Stimulated activated CD4-positive, alpha-beta T cell treated with anti-CD3 and anti-CD28 coated beads, Interleukin-2, amount 100 ng/mL, for 24 hours (primary cell): ENCODE measurements at regions not wholly inside any gene's neighbourhood (a gene's known extent, or its start where the extent isn't known, plus 50 kb on each side); places are given as distances from the start of the nearest gene placed in this dataset.
"Not testable (repeated sequence)": the region's sequence is repeated elsewhere in the genome, so short reads cannot be mapped to it uniquely, and the experiment has no call there.

Source experiments
- DNase-seq, 2 donors: peaks; one replicate each; pipeline ENCODE4 v3.0.0-alpha.2; 2020

DNA sequence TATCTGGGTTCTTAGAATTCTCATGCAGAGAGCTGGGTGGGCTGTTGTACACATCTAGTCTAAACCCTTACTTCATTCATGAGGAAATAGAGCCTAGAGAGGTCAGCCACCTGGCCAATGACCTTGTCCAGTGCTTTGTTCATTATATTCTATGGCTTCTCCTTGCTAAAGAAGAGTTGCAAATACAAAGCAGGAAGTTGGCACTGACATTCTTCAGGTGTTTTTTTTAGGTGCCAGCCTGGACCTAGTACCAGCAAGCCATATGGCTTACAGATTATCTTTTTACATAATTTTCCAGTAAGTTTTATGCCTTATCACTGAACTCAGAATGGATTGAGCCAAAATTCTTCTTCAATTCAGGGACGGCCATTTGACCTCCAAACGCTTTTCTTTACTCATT, 54.7 kb upstream of the PGM2 start:
- DNase-seq, result no peak

DNA sequence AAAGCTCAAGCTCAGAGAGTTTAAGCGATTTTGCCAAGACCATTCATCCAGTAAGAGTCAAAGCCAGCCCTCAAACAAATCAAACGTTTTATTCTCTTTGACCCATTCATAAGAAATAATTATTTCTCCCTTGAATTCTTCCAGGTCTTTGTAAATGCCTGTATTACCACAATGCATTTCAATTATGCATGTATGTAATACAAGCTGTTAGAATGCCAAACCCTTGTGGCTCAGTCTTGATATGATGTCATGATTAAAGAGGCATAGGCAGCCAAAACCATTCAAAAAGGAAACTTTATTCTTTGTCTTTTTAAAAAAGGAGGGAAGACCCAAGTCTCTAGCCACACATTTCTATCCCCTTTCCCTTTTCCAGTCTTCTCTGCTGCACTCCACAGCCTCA, 56.5 kb upstream of the PGM2 start:
- DNase-seq, result no peak

DNA sequence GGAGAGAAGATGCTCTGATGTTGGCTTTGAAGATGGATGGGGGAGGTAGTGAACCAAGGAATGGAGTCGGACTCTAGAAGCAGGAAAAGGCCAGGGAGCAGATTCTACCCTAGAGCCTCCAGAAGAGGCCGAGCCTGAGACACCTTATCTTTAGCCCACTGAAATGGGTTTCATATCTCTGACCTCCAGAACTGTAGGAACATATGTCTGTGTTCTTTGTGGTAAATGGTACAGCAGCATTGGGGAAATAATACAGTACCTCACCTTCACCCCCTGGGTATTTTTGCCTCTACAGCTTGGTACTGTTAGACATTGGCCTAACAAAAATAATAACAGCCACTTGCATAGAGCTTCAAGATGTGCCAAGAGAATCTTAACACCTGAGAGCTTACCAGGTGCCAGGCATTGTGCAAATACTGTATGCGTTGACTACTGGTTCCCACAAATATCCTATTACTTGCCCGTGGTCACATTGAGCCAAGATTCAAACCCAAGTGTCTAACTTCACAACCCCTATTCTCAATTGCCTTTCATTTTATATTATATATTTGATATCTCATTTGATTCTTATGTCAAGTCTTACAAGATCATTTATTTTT, 57.0 kb upstream of the PGM2 start:
- DNase-seq, result no peak

DNA sequence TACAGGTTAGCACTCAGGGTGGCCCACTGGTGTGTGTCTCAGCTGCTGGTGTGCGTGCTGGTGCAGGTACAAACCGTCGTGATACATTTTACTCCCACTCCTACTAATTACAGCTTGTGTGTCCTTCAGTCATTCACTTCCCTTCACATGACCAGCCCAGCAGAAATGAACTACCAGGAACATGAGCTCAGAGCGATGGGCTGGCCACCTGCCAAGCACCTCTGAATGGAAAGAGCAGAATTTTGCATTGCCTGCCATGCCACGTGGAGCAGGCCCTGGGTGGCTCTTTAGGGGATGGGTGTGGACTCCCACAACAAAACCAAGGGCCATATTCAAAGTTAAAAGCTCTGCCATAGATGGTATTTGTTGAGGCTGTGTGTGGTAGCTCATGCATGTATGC, 58.9 kb upstream of the PGM2 start:
- DNase-seq, result no peak

DNA sequence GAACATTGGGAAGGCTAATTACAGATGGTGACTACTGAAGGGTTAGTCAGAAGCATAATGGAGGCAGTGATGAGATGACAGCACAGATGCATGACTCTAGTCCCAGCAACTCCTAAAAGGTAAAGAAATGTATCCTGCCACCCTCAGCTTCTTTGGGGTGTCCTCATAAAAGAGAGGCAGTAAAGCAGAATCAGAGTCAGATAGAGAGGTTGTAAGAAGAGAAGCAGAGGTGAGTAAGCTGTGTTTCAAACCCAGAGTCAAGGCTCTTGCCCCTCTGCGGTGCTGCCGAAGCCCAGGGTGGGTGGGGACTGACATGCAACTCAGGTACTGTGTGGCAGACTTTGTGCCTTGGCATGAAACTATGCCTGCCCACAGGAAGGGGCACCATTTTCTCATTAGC, 59.5 kb upstream of the PGM2 start:
- DNase-seq, result no peak

DNA sequence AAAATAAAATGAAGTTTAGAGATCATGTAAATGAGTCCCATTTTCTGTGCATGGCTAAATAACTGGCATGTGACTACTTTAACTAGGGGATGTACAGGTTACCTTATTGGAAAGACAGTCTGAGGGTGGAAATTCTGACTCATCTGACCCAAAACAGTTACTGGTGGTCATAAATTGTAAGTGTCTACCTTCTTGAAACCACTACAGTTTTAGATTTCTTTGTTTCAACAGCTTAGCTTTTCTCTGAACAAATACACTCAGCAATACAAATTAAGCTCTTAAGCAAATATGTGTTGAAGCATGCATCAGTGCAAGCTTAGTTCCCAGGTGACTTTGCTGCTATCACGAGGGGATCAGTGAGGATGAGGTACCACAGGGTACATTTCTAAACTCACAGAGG, 60.7 kb upstream of the PGM2 start:
- DNase-seq, result no peak

DNA sequence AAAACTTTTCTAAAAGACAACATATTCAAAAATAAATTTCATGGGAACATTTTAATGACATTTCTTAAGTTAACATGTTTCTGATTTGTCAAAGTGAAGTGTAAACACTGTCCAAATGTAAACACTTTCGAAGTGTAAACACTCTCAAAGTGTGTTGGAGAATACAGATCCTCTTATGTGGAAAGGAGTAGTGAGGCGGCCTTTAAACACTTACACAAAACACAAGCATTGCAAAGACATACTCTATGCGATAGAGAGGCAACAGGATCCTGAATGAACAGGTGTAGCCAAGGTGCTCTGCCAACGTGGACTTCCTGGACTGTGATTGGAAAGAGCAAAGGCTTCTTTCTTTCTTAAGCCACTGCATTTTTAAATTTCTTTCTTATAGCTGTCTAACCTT, 62.7 kb upstream of the PGM2 start:
- no peak for DNase-seq

DNA sequence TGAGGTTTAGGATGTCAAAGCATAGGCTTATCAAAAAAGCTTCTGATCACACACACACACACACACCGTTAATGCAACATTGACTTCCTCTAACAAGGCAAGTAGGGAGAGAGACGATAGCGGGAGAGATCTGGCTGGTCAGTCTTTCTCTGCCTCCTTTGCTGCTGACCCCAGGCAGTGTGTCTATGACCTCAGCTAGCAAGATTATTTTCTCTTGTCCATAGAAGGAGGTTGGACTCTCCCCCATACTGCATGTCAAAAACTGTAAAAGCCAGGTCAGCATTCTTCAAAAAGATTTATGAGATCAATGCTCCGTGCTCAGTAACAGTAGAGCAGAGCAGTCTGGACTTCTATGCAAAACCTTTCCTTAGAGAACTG, 63.5 kb upstream of the PGM2 start:
- no peak for DNase-seq

DNA sequence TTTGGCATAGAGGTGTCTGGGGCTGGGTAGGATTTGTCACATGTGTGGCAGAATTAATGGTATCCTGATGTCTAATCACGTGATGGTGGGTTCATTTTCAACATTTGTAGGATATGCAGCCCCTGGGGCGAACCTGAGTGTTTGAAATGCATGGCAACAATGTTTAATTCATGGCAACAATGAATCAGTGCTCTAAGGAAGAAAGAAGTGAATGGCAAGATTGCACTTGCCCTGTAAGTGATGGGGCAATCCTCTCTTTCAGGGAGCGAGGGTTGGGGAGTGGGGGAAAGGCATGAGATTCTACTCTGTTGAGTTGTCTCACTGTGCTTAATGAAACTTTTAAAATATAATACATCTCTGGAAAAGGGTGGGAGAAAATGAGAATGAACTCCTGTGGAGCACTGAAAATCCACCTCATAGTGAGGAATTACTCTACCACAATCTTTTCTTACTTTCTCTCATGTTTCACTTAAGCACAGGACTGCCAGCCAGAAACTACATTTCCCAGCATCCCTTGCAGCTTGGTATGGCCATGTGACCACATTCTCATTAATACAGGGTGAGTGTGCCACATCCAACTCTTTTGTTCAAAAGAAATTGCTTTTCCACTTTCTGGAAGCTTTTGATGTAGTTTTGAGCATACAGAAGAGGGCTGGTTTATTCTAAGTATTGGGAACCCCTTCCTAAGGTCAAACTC, 64.0 kb upstream of the PGM2 start:
- DNase-seq, result peak in 1 of 2 donors; percentile 6

DNA sequence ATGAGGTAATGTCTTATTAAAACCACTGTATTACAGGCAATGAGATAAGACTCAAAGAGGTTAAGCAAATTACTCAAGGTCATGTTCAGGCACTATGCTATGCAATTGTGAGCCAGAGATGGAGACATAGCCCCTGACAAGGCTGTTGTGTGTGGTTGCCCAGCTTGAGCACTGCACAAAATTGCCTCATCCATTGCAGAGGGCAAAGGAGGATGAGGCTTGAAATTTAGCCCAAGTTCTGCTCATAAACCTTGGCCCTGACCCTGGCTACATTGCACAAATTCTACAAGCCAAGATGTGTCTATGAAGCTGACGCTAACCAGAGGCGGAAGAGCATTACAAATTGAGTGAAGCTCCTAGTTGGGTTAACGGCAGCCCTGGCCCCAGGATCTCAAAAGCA, 65.6 kb upstream of the PGM2 start:
- no peak for DNase-seq

DNA sequence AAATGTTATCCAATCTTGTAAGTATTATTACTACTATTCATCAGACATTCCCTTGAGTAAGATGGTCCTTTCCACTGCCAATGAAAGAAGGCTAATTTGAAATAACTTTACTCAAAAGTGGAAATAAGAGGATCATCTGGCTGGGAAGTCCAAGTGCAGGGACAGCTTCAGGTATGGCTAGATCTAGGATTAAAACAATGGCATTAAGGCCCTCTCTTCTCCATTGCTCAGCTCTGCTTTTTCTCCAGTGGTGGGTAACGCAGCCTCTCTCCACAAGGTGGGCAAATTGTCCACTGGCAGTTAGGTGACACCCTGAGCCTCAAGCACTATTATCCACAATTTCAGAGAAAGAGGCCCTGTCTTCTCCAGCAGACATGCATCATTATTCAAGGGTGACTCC, 66.7 kb upstream of the PGM2 start:
- DNase-seq, result no peak

DNA sequence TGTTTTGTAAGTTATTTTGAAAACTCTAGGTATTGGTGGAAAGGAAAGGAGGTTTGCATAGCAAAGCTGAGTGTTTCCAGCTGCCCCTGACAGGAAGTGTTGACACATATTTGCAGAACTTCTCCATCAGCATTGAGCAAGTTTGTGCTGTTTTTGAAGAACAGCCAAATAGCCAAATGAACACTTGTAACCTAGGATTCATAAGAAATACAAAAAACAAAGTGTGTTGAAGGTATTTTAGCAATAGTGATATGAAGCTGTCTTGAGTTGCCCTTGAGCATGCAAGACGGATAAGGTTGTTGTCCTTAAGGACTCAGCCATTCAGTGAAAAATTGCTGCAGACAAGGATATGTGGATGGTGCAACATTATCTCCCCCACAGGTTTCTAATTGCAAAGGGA, 68.3 kb upstream of the PGM2 start:
- DNase-seq, result no peak

DNA sequence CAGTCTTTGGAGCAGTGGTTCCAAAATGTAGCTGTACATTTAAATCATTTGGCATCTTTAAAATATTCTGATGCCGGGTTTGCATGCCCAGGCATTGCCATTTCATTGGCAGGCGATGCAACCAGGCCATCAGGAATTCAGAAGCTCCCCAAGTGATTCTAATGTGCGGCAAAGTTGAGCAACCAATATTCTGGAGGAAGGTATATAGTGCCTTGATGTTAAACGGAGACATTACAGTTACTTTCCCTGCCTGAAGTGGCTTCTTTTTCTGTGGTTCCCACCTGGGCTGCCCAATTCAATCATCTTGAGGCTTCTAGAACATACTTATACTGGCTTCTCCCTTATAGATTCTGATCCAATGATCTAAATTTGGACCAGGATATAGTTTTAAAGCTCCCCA, 68.7 kb upstream of the PGM2 start:
- DNase-seq, result no peak

DNA sequence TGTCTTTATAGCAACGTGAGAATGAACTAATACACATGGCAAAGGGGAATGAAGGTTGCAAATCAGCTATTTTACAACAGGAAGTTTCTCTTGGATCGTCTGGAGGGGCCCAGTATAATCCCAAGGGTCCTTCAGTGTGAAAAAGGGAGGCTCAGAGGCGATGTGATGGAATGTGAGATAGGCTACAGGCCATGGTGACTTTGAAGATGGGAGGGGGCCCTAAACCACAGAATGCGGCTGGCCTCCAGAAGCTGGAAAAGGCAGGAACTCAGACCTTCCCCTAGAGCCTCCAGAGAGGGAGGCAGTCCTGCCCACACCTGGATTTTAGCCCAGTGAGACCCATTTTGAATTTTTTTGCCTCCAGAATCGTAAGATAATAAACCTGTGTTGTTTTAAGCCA, 69.4 kb upstream of the PGM2 start:
- no peak for DNase-seq

DNA sequence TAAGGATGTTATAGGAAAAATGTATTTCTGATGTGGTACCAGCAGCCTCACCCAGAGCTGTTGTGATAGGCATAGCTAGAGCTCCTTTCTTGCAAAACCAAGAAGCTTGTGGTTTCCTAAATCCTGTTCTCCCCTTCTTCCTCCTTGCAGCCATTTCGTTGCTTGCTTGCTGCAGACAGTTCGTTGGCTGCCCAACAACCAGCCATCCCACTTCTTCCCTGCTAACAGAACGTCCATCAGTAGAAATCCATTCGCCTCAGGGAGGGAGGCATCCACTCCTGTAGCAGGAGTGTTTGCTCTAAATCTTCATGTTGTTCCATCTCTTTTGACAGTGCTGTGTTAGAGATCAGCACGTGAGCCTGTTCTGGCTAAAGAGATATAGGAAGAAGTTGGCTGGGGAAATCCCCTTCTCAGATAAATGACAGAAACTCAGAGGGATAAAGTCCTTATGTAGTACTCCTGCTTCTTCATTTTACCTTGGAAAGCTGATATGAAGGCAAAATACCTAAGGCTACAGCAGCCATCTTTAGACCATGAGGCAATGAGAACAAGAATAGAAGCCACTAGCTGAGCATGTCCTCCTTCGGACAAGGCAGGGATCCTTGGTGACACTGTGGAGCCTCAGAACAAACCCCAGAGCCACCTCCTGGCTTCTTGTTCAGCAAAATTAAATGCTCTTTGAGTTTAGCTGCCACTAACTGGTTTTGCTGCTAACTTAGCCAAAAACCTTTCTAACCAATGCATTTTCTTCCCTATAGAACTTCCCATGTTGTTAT, 68.4 kb upstream of the RELL1 start:
- no peak for DNase-seq

DNA sequence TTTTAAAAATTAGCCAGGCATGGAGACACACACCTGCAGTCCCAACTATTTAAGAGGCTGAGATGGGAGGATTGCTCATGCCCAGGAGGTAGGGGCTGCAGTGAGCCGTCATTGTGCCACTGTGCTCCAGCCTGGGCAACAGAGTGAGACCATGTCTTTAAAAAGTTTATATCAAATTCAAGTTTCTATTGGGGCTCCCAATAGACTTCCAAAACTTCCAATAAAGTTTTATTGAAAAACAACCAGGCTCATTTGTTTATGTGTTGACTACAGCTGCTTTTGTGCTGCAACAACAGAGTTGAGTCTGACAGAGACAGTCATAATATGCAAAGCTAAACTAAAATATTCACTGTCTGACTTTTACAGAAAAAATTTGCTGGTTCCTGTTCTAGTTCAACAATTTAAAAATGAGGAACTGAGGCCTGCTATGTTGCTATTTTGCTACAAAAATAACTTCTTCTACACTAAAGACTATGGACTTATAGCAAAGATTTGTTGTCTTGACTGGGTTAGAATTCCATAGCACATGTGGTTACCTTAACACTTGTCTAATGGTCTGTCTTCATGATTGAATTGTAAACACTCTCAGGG, 63.3 kb upstream of the RELL1 start:
- no peak for DNase-seq

DNA sequence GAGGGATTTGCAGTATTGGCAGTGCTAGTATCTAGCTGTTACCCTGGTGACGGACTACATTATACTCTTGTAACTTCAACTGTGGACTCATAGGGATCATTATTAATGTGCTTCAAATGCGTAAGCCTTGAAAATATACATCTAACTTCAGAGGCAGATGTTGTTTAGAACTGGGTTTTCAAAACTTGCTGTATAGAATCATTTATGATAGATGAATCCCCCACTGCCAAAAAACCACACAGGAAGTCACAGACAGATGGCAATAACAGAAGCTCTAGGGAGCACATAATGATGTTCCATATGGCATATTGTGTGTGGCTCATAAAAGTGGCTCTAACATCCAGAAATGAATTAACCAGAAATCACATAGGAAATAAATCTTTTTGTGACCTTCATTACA, 62.3 kb upstream of the RELL1 start:
- no peak for DNase-seq

DNA sequence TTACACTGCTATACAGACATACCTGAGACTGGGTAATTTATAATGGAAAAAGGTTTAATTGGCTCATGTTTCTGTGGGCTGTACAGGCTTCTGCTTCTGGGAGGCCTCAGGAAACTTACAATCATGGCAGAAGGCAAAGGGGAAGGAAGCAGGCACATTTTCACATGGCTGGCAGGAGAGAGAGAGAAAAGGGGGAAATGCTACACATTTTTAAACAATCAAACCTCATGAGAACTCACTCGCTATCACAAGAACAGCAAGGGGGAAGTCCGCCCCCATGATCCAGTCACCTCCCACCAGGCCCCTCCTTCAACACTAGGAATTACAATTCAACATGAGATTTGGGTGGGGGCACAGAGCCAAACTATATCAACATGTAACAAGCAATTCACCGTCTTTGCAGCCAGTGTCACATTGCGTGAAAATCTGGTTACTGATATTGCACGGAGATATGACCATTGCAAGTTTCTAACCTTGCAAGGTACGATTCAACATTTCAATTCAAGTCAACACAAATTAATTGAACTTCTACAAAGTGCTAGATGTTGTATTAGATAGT, 61.7 kb upstream of the RELL1 start:
- no peak for DNase-seq

DNA sequence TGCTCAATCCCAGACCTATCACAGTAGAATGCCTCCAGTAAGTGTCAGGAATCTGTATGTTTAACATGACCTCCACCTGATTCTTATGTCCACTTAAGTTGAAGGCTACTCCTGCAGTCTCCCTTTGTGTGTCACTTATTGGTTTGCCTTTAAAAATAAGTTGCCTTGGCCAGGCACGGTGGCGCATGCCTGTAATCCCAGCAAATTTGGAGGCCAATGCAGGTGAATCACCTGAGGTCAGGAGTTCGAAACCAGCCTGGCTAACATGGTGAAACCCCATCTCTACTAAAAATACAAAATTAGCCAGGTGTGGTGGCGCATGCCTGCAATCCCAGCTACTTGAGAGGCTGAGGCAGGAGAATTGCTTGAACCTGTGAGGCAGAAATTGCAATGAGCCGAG, 60.7 kb upstream of the RELL1 start:
- DNase-seq, result not testable (repeated sequence)

DNA sequence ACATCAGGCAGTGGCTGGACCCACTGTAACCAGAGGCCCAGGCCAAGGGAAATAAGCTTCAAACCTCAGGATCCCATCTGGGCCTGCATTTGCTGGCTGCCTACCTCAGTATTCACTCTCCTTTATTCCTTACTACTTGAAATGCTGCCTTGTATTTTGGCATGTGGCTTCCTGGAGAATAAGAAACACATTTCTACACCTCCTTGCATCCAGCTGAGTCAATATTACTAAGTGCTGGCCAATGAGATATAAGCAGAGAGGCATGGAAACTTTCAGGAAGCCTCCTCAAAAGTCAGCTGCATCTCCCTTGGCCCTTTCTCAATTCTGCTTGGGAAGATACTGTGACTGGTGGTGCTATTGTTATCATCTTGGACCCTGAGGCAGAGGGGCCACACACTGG, 59.8 kb upstream of the RELL1 start:
- no peak for DNase-seq

DNA sequence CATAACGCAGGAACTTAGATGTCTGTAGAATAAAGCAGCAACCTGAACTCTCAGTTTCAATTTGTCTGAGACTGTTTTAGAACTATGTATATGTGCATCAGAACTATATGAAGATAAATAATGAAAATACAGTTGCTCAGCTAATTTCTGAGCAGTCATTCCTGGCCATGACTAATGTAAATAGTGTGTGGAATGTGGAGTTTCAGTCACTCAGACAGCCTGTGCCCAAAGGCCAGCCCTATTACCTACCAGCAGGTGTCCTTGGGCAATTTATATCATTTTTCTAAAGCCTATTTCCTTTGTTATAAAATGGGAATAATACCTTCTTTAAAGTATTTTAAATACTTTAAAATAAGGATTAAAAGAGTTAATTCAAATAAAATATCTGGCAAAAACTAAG, 56.0 kb upstream of the RELL1 start:
- no peak for DNase-seq

DNA sequence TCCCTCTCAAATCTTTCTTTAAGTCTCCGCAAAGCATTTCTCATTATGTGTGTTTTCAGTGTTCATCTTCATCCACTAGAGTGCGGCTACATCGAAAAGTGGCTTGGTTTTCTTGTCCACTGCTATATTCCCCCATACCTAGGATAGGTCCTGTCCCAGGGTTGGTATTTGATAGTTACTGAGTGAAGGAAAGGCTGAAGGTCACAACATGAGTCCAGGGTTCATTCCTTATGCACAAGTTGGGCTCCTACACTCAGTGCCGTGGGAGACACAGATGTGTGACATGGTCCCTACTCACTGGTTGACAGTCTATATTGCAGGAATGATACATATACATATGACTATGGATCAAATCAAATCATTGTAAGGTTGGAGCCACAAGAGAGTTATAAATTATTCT, 55.4 kb upstream of the RELL1 start:
- DNase-seq, result no peak

DNA sequence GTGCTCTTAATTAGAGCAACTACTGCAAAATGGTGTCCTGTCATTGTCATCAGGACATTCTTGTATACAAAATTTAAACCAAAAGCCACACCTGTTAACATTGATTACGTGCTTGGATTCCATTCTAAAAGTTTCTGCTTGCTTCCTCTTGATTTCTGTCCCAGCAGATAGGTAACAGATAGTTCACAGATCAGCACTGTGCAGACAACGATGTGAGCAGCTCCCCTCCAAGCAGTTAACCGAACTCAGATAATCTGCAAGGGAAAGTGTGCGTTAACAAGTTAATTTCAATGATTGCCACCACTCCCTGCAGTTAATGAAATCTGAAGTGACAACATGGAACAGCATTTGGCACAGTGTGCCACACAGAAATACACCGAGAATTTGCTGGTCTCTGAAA, 54.4 kb upstream of the RELL1 start:
- DNase-seq, result no peak

DNA sequence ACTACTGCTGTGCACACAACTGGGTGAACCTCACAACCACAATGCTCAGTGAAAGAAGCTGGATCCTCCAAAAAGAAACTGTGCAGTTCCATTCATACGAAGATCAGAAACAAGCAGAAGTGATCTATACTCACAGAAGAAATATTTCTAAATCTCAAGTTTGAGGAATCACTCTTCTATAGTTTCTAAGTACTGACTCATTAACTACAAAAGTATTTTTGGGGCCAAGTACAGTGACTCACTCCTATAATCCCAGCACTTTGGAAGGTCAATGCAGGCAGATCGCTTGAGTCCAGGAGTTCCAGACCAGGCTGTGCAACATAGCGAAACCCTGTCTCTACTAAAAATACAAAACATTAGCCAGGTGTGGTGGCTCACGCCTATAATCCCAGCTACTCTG, 51.3 kb upstream of the RELL1 start:
- DNase-seq, result no peak
